GM12878 (cell line): ENCODE measurements at regions not wholly inside any gene's neighbourhood (a gene's known extent, or its start where the extent isn't known, plus 50 kb on each side); places are given as distances from the start of the nearest gene placed in this dataset.

ENCODE experiments used
- ATAC-seq: fragments of 200-7000 bp; cut with Tn5 transposase; 3 replicates; pipeline ENCODE4 v1.9.1; 2020; ENCODE audit warnings: mild to moderate bottlenecking, moderate library complexity
- BruUV-seq: library from RNA; stranded (reverse); fragments of 400-500 nt; replicated peaks from 2 replicates; lab custom pipeline; 2021; lab: Mats Ljungman, UMichigan
- CTCF ChIA-PET: fragments of 300-600 bp; sonication (Branson Sonifier 250); formaldehyde crosslinking; extraction: SDS; loops from one replicate; lab custom pipeline; 2021; ENCODE audit warnings: inconsistent platforms; lab: Yijun Ruan, JAX
- POLR2A ChIA-PET: fragments of 350-600 bp; formaldehyde crosslinking; extraction: SDS; loops from one replicate; lab custom pipeline; 2021; ENCODE audit warnings: inconsistent platforms; lab: Charles Lee
- RAD21 ChIA-PET: fragments of 300-600 bp; sonication (Branson Sonifier 250); formaldehyde crosslinking; loops from one replicate; lab custom pipeline; 2023; ENCODE audit warnings: antibody characterized with exemption; ENCODE audit not compliant: unreplicated experiment; lab: Charles Lee
- SMC1A ChIA-PET: fragments of 300-600 bp; sonication (Branson Sonifier 250); formaldehyde crosslinking; loops from one replicate; lab custom pipeline; 2023; ENCODE audit not compliant: unreplicated experiment, uncharacterized antibody; lab: Charles Lee
- DNase-seq: peaks from one replicate; pipeline ENCODE4 v3.0.0-alpha.2; 2011; ENCODE audit warnings: low read depth, low spot score
- FAIRE-seq: peaks from 3 replicates; lab custom pipeline; 2011; peaks lifted over from hg19 to GRCh38; lab: Jason Lieb, UNC
- H2AFZ ChIP-seq: 2 replicates; pipeline ENCODE4 v1.6.0; 2011; ENCODE audit warnings: low read depth, low read length, control low read depth; ENCODE audit not compliant: control insufficient read depth
- H3K27ac ChIP-seq: 2 replicates; pipeline ENCODE4 v1.5.1; 2011; ENCODE audit warnings: control low read depth; ENCODE audit not compliant: control insufficient read depth, insufficient read depth
- H3K27me3 ChIP-seq, 2 experiments: replicated peaks in 1 of 2; 2 replicates each; pipeline versions ENCODE4 v1.6.0 to v1.6.1; 2011; ENCODE audit warnings: low read length in 1 of 2; ENCODE audit not compliant: control insufficient read depth in 2 of 2, insufficient read depth in 2 of 2
- H3K36me3 ChIP-seq, 2 experiments: 2 replicates each; pipeline ENCODE4 v1.5.1; 2011; ENCODE audit warnings: low read length in 1 of 2; ENCODE audit not compliant: control insufficient read depth in 2 of 2, insufficient read depth in 2 of 2
- H3K4me1 ChIP-seq: 2 replicates; pipeline ENCODE4 v1.6.1; 2011; ENCODE audit warnings: mild to moderate bottlenecking, low read length, moderate library complexity, mixed read lengths; ENCODE audit not compliant: control insufficient read depth, insufficient read depth
- H3K4me2 ChIP-seq: 2 replicates; pipeline ENCODE4 v1.6.0; 2011; ENCODE audit warnings: control low read depth; ENCODE audit not compliant: control insufficient read depth, insufficient read depth
- H3K4me3 ChIP-seq: fragments of 200-600 bp; sonication (generic); 2 replicates; pipeline ENCODE4 v1.5.1; 2016
- H3K79me2 ChIP-seq: 2 replicates; pipeline ENCODE4 v1.6.0; 2011; ENCODE audit warnings: low read length; ENCODE audit not compliant: control insufficient read depth, insufficient read depth
- H3K9ac ChIP-seq: 2 replicates; pipeline ENCODE4 v1.8.0; 2011; ENCODE audit warnings: low read length, control low read depth, mixed read lengths; ENCODE audit not compliant: control insufficient read depth, insufficient read depth
- H3K9me3 ChIP-seq: replicated peaks from 3 replicates; pipeline ENCODE4 v1.5.1; 2011; ENCODE audit warnings: mild to moderate bottlenecking, low read length; ENCODE audit not compliant: control insufficient read depth, insufficient read depth
- H4K20me1 ChIP-seq: 2 replicates; pipeline ENCODE4 v1.6.0; 2011; ENCODE audit not compliant: control insufficient read depth, insufficient read depth
- ATF7 ChIP-seq: fragments of 450-650 bp; IDR thresholded peaks from 2 replicates; pipeline ENCODE4 v1.6.1; 2016; ENCODE audit warnings: low read depth, mild to moderate bottlenecking
- CREM ChIP-seq: IDR thresholded peaks from 2 replicates; pipeline ENCODE4 v1.6.1; 2014; ENCODE audit warnings: antibody characterized with exemption, low read depth
- E2F4 ChIP-seq: IDR thresholded peaks from 2 replicates; pipeline ENCODE4 v1.6.1; 2012; ENCODE audit warnings: low read depth, low read length, improper control_type of control experiment
- EGR1 ChIP-seq, 2 experiments: IDR thresholded peaks; 1 replicate in 1 of 2; 2 replicates in 1 of 2; pipeline ENCODE4 v1.6.1; 2011 to 2012; ENCODE audit warnings: low read depth in 2 of 2, low read length in 2 of 2, borderline replicate concordance in 1 of 2, mild to moderate bottlenecking in 1 of 2, moderate library complexity in 1 of 2
- MEF2B ChIP-seq: fragments of 450-650 bp; IDR thresholded peaks from 2 replicates; pipeline ENCODE4 v1.6.1; 2018; ENCODE audit warnings: mild to moderate bottlenecking, moderate library complexity; ENCODE audit not compliant: partially characterized antibody, poor library complexity, severe bottlenecking
- NR2C1 ChIP-seq: fragments of 450-650 bp; IDR thresholded peaks from 2 replicates; pipeline ENCODE4 v1.6.1; 2017; ENCODE audit warnings: antibody characterized with exemption, mild to moderate bottlenecking, moderate library complexity
- RAD51 ChIP-seq: fragments of 450-650 bp; IDR thresholded peaks from 2 replicates; pipeline ENCODE4 v1.6.1; 2016; ENCODE audit warnings: moderate library complexity, mild to moderate bottlenecking, inconsistent platforms
- SREBF2 ChIP-seq: IDR thresholded peaks from 2 replicates; pipeline ENCODE4 v1.6.1; 2012; ENCODE audit warnings: mild to moderate bottlenecking, low read length
- STAT3 ChIP-seq: IDR thresholded peaks from 2 replicates; pipeline ENCODE4 v1.6.1; 2011; ENCODE audit warnings: low read depth, low read length, improper control_type of control experiment
- SUPT20H ChIP-seq: IDR thresholded peaks from 2 replicates; pipeline ENCODE4 v1.6.1; 2011; ENCODE audit warnings: low read depth, mild to moderate bottlenecking, low read length, moderate library complexity, borderline replicate concordance; ENCODE audit not compliant: control insufficient read depth
- TCF7 ChIP-seq: IDR thresholded peaks from 2 replicates; pipeline ENCODE4 v1.6.1; 2014; ENCODE audit warnings: antibody characterized with exemption, borderline replicate concordance
- ZNF274 ChIP-seq: IDR thresholded peaks from one replicate; pipeline ENCODE4 v1.8.0; 2011; ENCODE audit not compliant: insufficient read length, insufficient read depth
- WGBS: methylation state at CpG from one replicate; pipeline ENCODE4 v1.1.6; 2016; ENCODE audit warnings: low lambda C conversion rate; ENCODE audit not compliant: insufficient replicate concordance, insufficient coverage; ENCODE audit errors: missing lambda C conversion rate; 5-methylcytosine and 5-hydroxymethylcytosine counted together
- in situ Hi-C: fragments of 300-500 bp; cut with MboI; formaldehyde crosslinking; loops from 9 replicates; pipeline ENCODE4 v1.14.3; 2018; ENCODE audit warnings: mixed read lengths
- intact Hi-C: fragments of 100-400 bp; cut with micrococcal nuclease; formaldehyde crosslinking; loops from one replicate; pipeline ENCODE4 v1.14.2; 2022; ENCODE audit not compliant: unreplicated experiment

GRCh38 chr15:81062937-81063336 lies 62.2 kb downstream of the TLNRD1 start:
- Histone ChIP-seq H3K36me3 (no peaks in the 10 kb centered on the region), H3K4me1 (peaks cover 16% of the 10 kb centered on the region), H3K4me3 (no peak overlapping the region), H3K79me2 (no peaks in the 10 kb centered on the region), H2AFZ (no peak overlapping the region), H3K27ac (no peak overlapping the region), H4K20me1 (no peaks in the 10 kb centered on the region), H3K27me3 (no peaks in the 10 kb centered on the region), H3K4me2 (no peak overlapping the region), H3K9ac (no peak overlapping the region), H3K9me3 (no peaks in the 10 kb centered on the region)
- ChIA-PET RAD21 (no interaction called here), SMC1A (no interaction called here), CTCF (no interaction called here), POLR2A (no interaction called here)
- no peak for DNase-seq
- 78% methylated on average over 1 of the region's 1 CpG for WGBS
- BruUV-seq, result no TSS peak
- intact Hi-C loops, result no loop called here
- ATAC-seq, result no peak
- no peak for FAIRE-seq
- in situ Hi-C loops, result no loop called here
- no peak for TF ChIP-seq NR2C1
- no peak for TF ChIP-seq ATF7
- TF ChIP-seq EGR1 (IDR thresholded peaks at IDR 0.05; ENCODE audit: borderline replicate concordance in 1 of 2, low read depth in 2 of 2, low read length in 2 of 2), result no peak
- no peak for TF ChIP-seq TCF7
- TF ChIP-seq E2F4, result no peak
- no peak for TF ChIP-seq STAT3
- no peak for TF ChIP-seq ZNF274
- TF ChIP-seq SREBF2, result no peak
- TF ChIP-seq CREM, result no peak
- TF ChIP-seq MEF2B, result no peak
- TF ChIP-seq SUPT20H, result no peak
- no peak for TF ChIP-seq RAD51
